K562 (cell line): ENCODE measurements at regions not wholly inside any gene's neighbourhood (a gene's known extent, or its start where the extent isn't known, plus 50 kb on each side); places are given as distances from the start of the nearest gene placed in this dataset.

Source experiments
- DDX20 ChIP-seq: fragments of 450-650 bp; IDR thresholded peaks from 2 replicates; pipeline ENCODE4 v1.6.1; 2016; ENCODE audit warnings: missing genetic modification characterization, low read depth, mild to moderate bottlenecking, missing compliant biosample characterization, moderate library complexity
- ESRRA ChIP-seq: fragments of 450-650 bp; IDR thresholded peaks from 2 replicates; pipeline ENCODE4 v1.6.1; 2014; ENCODE audit warnings: low read depth, mild to moderate bottlenecking, moderate library complexity, borderline replicate concordance
- ZZZ3 ChIP-seq: fragments of 450-650 bp; IDR thresholded peaks from 2 replicates; pipeline ENCODE4 v1.6.1; 2016; ENCODE audit warnings: antibody characterized with exemption, mild to moderate bottlenecking, moderate library complexity
- TF ChIP-seq, protein P1 (sequence below): fragments of 450-650 bp; IDR thresholded peaks from 2 replicates; pipeline ENCODE4 v1.6.1; 2018; ENCODE audit not compliant: partially characterized antibody

DNA sequence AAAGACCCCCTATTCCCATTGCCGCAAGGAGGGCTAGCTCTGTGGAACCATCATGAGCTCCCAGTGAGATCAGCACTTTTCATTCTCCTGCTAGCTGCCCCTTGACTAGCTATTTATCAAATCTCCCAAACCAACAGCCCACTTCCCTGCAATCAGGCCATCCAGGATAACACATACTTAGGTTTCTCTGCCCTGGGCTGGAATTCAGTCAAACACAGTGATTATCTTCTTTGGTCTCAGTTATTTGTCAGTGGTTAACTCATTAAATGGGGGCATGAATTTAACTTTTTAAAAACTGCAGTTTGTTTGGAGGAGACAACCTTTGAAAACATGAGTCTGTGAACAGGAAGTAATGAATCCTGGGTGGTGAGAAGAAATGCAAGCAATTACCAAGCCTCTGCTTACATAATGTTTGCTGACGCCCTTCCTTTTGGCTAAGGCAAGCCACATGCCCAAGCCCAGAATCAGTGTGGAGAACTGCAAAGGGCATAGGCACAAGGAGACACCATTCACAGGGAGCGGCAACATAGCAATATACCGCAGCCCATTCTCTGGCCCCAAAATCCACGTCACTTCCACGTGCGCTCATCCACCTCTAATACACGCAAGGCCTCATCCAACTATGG is 275.0 kb downstream of the DRD1 start:
- TF ChIP-seq ZZZ3 (no peak), ESRRA (no peak), DDX20 (tag) (no peak)
- TF ChIP-seq, protein P1, sequence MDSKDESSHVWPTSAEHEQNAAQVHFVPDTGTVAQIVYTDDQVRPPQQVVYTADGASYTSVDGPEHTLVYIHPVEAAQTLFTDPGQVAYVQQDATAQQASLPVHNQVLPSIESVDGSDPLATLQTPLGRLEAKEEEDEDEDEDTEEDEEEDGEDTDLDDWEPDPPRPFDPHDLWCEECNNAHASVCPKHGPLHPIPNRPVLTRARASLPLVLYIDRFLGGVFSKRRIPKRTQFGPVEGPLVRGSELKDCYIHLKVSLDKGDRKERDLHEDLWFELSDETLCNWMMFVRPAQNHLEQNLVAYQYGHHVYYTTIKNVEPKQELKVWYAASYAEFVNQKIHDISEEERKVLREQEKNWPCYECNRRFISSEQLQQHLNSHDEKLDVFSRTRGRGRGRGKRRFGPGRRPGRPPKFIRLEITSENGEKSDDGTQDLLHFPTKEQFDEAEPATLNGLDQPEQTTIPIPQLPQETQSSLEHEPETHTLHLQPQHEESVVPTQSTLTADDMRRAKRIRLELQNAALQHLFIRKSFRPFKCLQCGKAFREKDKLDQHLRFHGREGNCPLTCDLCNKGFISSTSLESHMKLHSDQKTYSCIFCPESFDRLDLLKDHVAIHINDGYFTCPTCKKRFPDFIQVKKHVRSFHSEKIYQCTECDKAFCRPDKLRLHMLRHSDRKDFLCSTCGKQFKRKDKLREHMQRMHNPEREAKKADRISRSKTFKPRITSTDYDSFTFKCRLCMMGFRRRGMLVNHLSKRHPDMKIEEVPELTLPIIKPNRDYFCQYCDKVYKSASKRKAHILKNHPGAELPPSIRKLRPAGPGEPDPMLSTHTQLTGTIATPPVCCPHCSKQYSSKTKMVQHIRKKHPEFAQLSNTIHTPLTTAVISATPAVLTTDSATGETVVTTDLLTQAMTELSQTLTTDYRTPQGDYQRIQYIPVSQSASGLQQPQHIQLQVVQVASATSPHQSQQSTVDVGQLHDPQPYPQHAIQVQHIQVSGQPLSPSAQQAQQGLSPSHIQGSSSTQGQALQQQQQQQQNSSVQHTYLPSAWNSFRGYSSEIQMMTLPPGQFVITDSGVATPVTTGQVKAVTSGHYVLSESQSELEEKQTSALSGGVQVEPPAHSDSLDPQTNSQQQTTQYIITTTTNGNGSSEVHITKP: no peak
